Keratinocyte (primary cell): ENCODE measurements at regions not wholly inside any gene's neighbourhood (a gene's known extent, or its start where the extent isn't known, plus 50 kb on each side); places are given as distances from the start of the nearest gene placed in this dataset.

Experiments used
- DNase-seq: peaks from one replicate; pipeline ENCODE4 v3.0.0-alpha.2; 2011; ENCODE audit warnings: low read depth, missing footprints, low spot score
- FAIRE-seq: peaks from 2 replicates; lab custom pipeline; 2011; peaks lifted over from hg19 to GRCh38; lab: Jason Lieb, UNC
- H2AFZ ChIP-seq: 2 replicates; pipeline ENCODE4 v1.6.0; 2012; ENCODE audit warnings: low read length, control low read depth, inconsistent platforms; ENCODE audit not compliant: control insufficient read depth
- H3K27ac ChIP-seq: 2 replicates; pipeline ENCODE4 v1.5.1; 2011; ENCODE audit warnings: low read length; ENCODE audit not compliant: control insufficient read depth, insufficient read depth
- H3K27me3 ChIP-seq: 3 replicates; pipeline ENCODE4 v1.6.0; 2011; ENCODE audit warnings: low read length; ENCODE audit not compliant: control insufficient read depth, insufficient read depth; ENCODE audit errors: extremely low read depth
- H3K36me3 ChIP-seq, 2 experiments: 2 replicates in 1 of 2; 3 replicates in 1 of 2; pipeline ENCODE4 v1.5.1; 2011; ENCODE audit warnings: low read length in 2 of 2, mild to moderate bottlenecking in 1 of 2; ENCODE audit not compliant: control insufficient read depth in 2 of 2, insufficient read depth in 2 of 2; ENCODE audit errors: extremely low read depth in 1 of 2
- H3K4me1 ChIP-seq: 3 replicates; pipeline ENCODE4 v1.5.1; 2011; ENCODE audit warnings: low read length; ENCODE audit not compliant: control insufficient read depth, insufficient read depth; ENCODE audit errors: extremely low read depth
- H3K4me2 ChIP-seq: 3 replicates; pipeline ENCODE4 v1.6.0; 2011; ENCODE audit warnings: low read depth, low read length; ENCODE audit not compliant: control insufficient read depth, insufficient read depth; ENCODE audit errors: extremely low read depth
- H3K4me3 ChIP-seq, 3 experiments: fragments of 200-600 bp in 1 of 3; sonication (generic) in 1 of 3; 2 replicates in 2 of 3; 3 replicates in 1 of 3; pipeline ENCODE4 v1.5.1; 2011 to 2016; ENCODE audit warnings: low read length in 3 of 3, mild to moderate bottlenecking in 3 of 3, control low read depth in 2 of 3, inconsistent platforms in 1 of 3, low read depth in 1 of 3, mixed read lengths in 1 of 3, mixed run types in 1 of 3, moderate library complexity in 1 of 3; ENCODE audit not compliant: control insufficient read depth in 2 of 3, insufficient read depth in 2 of 3; ENCODE audit errors: extremely low read depth in 1 of 3
- H3K79me2 ChIP-seq: 2 replicates; pipeline ENCODE4 v1.6.0; 2012; ENCODE audit warnings: low read length; ENCODE audit not compliant: control insufficient read depth, insufficient read depth
- H3K9ac ChIP-seq: 3 replicates; pipeline ENCODE4 v1.6.0; 2011; ENCODE audit warnings: low read length; ENCODE audit not compliant: control insufficient read depth, insufficient read depth; ENCODE audit errors: extremely low read depth
- H3K9me1 ChIP-seq: 3 replicates; pipeline ENCODE4 v1.6.0; 2011; ENCODE audit warnings: low read length; ENCODE audit not compliant: control insufficient read depth, insufficient read depth; ENCODE audit errors: extremely low read depth
- H3K9me3 ChIP-seq: 2 replicates; pipeline ENCODE4 v1.5.1; 2012; ENCODE audit warnings: low read depth, low read length; ENCODE audit not compliant: control insufficient read depth
- H4K20me1 ChIP-seq: 3 replicates; pipeline ENCODE4 v1.6.0; 2011; ENCODE audit warnings: low read length; ENCODE audit not compliant: control insufficient read depth, insufficient read depth; ENCODE audit errors: extremely low read depth
- EZH2 ChIP-seq: IDR thresholded peaks from one replicate; pipeline ENCODE4 v1.6.1; 2012; ENCODE audit warnings: inconsistent platforms, mild to moderate bottlenecking, low read length, moderate library complexity
- dilution Hi-C: fragments of 300-500 bp; cut with MboI; formaldehyde crosslinking; loops from one replicate; pipeline ENCODE4 v1.7.0; 2020; ENCODE audit warnings: low sequenced_read_pairs; ENCODE audit not compliant: extremely low pct_ligation_motif_present
- TF ChIP-seq, protein P1 (sequence below), 3 experiments: IDR thresholded peaks in 1 of 3; conservative IDR thresholded peaks in 1 of 3; optimal IDR thresholded peaks in 1 of 3; 2 replicates in 2 of 3; 3 replicates in 1 of 3; pipeline versions ENCODE3 to v1.5.1; 2011; ENCODE audit warnings: low read length in 3 of 3, mild to moderate bottlenecking in 3 of 3, moderate library complexity in 2 of 3, control low read depth in 1 of 3, inconsistent platforms in 1 of 3; ENCODE audit not compliant: insufficient read depth in 2 of 3; ENCODE audit errors: extremely low read depth in 1 of 3

DNA sequence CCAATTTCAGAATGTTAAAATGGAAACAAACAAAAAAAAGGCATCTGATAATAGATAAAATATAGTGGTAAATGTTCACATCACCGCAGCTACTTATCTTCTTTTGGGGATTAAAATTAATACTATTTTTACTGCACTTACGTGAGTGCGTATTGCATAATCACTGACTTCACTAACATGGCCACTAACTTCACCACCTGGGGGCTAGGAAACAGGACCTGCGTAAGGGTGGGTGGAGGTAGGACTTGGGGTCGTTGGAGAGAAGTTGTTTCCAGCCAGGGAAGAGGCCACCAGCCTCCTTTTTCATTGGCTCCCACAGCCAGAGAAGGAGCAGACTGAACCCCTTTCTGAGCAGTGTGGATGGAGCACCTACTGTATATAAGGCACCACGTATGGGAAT, 166.4 kb downstream of the SALL1 start:
- H3K79me2 ChIP-seq = no peaks in the 10 kb centered on the region
- no peak for FAIRE-seq
- H3K9ac ChIP-seq = no peak overlapping the region
- no peaks in the 10 kb centered on the region for H3K36me3 ChIP-seq
- H2AFZ ChIP-seq = no peak overlapping the region
- no peaks in the 10 kb centered on the region for H3K9me3 ChIP-seq
- no peak overlapping the region for H3K27ac ChIP-seq
- H3K4me3 ChIP-seq = no peak overlapping the region
- no peaks in the 10 kb centered on the region for H3K9me1 ChIP-seq
- no peaks in the 10 kb centered on the region for H4K20me1 ChIP-seq
- DNase-seq = no peak
- H3K4me1 ChIP-seq = no peaks in the 10 kb centered on the region
- H3K4me2 ChIP-seq = no peak overlapping the region
- TF ChIP-seq EZH2 = no peak
- TF ChIP-seq, protein P1, sequence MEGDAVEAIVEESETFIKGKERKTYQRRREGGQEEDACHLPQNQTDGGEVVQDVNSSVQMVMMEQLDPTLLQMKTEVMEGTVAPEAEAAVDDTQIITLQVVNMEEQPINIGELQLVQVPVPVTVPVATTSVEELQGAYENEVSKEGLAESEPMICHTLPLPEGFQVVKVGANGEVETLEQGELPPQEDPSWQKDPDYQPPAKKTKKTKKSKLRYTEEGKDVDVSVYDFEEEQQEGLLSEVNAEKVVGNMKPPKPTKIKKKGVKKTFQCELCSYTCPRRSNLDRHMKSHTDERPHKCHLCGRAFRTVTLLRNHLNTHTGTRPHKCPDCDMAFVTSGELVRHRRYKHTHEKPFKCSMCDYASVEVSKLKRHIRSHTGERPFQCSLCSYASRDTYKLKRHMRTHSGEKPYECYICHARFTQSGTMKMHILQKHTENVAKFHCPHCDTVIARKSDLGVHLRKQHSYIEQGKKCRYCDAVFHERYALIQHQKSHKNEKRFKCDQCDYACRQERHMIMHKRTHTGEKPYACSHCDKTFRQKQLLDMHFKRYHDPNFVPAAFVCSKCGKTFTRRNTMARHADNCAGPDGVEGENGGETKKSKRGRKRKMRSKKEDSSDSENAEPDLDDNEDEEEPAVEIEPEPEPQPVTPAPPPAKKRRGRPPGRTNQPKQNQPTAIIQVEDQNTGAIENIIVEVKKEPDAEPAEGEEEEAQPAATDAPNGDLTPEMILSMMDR (optimal IDR thresholded peaks at IDR 0.05 in 1 of 3, IDR thresholded peaks at IDR 0.05 in 1 of 3, conservative IDR thresholded peaks at IDR 0.05 in 1 of 3; ENCODE audit: extremely low read depth in 1 of 3, insufficient read depth in 2 of 3, low read length in 3 of 3) = no peak
- no peaks in the 10 kb centered on the region for H3K27me3 ChIP-seq
- dilution Hi-C loops = no loop called here

DNA sequence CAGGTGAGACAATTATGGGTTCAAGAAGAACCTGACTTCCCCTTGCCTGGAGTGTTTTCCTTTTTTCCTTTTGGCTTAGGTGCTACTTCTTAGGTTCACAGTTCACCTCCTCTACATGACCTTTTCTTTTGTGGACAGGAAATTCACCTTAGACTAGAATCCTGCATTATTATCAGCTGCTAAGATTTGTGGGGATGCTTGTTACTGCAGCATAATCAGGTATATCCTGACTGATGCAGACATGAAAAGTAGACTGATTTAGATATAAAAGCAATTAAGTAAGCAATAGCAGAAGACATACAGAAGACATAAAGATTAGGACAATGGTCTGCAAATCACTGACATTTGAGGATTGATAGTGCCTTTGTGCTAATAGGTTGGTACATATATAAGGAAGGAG, 168.3 kb downstream of the SALL1 start:
- Histone ChIP-seq H3K4me2 (no peak overlapping the region), H3K9me3 (no peaks in the 10 kb centered on the region), H2AFZ (no peak overlapping the region), H3K9me1 (no peaks in the 10 kb centered on the region), H4K20me1 (no peaks in the 10 kb centered on the region), H3K9ac (no peak overlapping the region), H3K4me3 (no peak overlapping the region), H3K27me3 (no peaks in the 10 kb centered on the region), H3K36me3 (no peaks in the 10 kb centered on the region), H3K27ac (no peak overlapping the region), H3K79me2 (no peaks in the 10 kb centered on the region), H3K4me1 (no peaks in the 10 kb centered on the region)
- DNase-seq (no peak), FAIRE-seq (no peak)
- dilution Hi-C loops = no loop called here
- TF ChIP-seq, protein P1 (optimal IDR thresholded peaks at IDR 0.05 in 1 of 3, IDR thresholded peaks at IDR 0.05 in 1 of 3, conservative IDR thresholded peaks at IDR 0.05 in 1 of 3; ENCODE audit: extremely low read depth in 1 of 3, insufficient read depth in 2 of 3, low read length in 3 of 3) = no peak
- no peak for TF ChIP-seq EZH2
